OCI-LY1 (cell line): ENCODE measurements at regions not wholly inside any gene's neighbourhood (a gene's known extent, or its start where the extent isn't known, plus 50 kb on each side); places are given as distances from the start of the nearest gene placed in this dataset.

Experiments
- H2AFZ ChIP-seq: fragments of 200-600 bp; sonication (generic), shearing (Covaris generic); 2 replicates; pipeline ENCODE4 v1.6.0; 2014; ENCODE audit warnings: antibody characterized with exemption, mild to moderate bottlenecking, low read length
- H3F3A ChIP-seq: fragments of 200-600 bp; sonication (generic), shearing (Covaris generic); 2 replicates; pipeline ENCODE4 v1.6.0; 2014; ENCODE audit warnings: mild to moderate bottlenecking, antibody characterized with exemption, low read length, moderate library complexity; ENCODE audit not compliant: insufficient read depth
- H3K27ac ChIP-seq: fragments of 200-600 bp; sonication (generic); 2 replicates; pipeline ENCODE4 v1.5.1; 2014; ENCODE audit warnings: low read length, mixed run types, mild to moderate bottlenecking, low read depth; ENCODE audit not compliant: poor library complexity, severe bottlenecking
- H3K27me3 ChIP-seq: fragments of 200-600 bp; sonication (generic); 2 replicates; pipeline ENCODE4 v1.6.0; 2014; ENCODE audit warnings: antibody characterized with exemption, mild to moderate bottlenecking, low read length, moderate library complexity; ENCODE audit not compliant: insufficient read depth
- H3K36me3 ChIP-seq: fragments of 200-600 bp; sonication (generic); 2 replicates; pipeline ENCODE4 v1.6.1; 2014; ENCODE audit warnings: mild to moderate bottlenecking, antibody characterized with exemption, low read length, moderate library complexity, mixed read lengths; ENCODE audit not compliant: insufficient read depth
- H3K4me1 ChIP-seq: fragments of 200-600 bp; sonication (generic); 2 replicates; pipeline ENCODE4 v1.5.1; 2014; ENCODE audit warnings: mild to moderate bottlenecking, low read length, moderate library complexity; ENCODE audit not compliant: insufficient read depth, severe bottlenecking
- H3K4me2 ChIP-seq: fragments of 200-600 bp; sonication (generic), shearing (Covaris generic); 2 replicates; pipeline ENCODE4 v1.6.1; 2014; ENCODE audit warnings: low read length
- H3K4me3 ChIP-seq: fragments of 200-600 bp; sonication (generic); 2 replicates; pipeline ENCODE4 v1.5.1; 2014; ENCODE audit warnings: low read length, low read depth, mild to moderate bottlenecking, mixed read lengths; ENCODE audit not compliant: poor library complexity, severe bottlenecking
- H3K79me2 ChIP-seq: fragments of 200-600 bp; shearing (Covaris generic); 2 replicates; pipeline ENCODE4 v1.6.1; 2016; ENCODE audit warnings: mixed run types, low read length, mixed read lengths; ENCODE audit not compliant: insufficient read depth
- H3K9ac ChIP-seq: fragments of 200-600 bp; sonication (generic), shearing (Covaris generic); 2 replicates; pipeline ENCODE4 v1.6.1; 2014; ENCODE audit warnings: mild to moderate bottlenecking, low read length, mixed read lengths
- H3K9me2 ChIP-seq: fragments of 200-600 bp; sonication (generic), shearing (Covaris generic); 2 replicates; pipeline ENCODE4 v1.6.1; 2014; ENCODE audit warnings: low read depth, mild to moderate bottlenecking, low read length, mixed read lengths
- H3K9me3 ChIP-seq: fragments of 200-600 bp; shearing (Covaris generic); 2 replicates; pipeline ENCODE4 v1.6.1; 2014; ENCODE audit warnings: low read length, mixed read lengths
- H4K20me1 ChIP-seq: fragments of 200-600 bp; sonication (generic), shearing (Covaris generic); 2 replicates; pipeline ENCODE4 v1.6.0; 2016; ENCODE audit warnings: mild to moderate bottlenecking, low read length; ENCODE audit not compliant: insufficient read depth
- EZH2 ChIP-seq: fragments of 200-600 bp; sonication (generic), shearing (Covaris generic); IDR thresholded peaks from 2 replicates; pipeline ENCODE4 v1.8.0; 2017; ENCODE audit warnings: borderline replicate concordance, mixed run types, mild to moderate bottlenecking, antibody characterized with exemption, low read length, moderate library complexity, mixed read lengths
- TF ChIP-seq, protein P1 (sequence below): fragments of 200-600 bp; sonication (generic), shearing (Covaris generic); IDR thresholded peaks from 2 replicates; pipeline ENCODE4 v1.5.1; 2017; ENCODE audit warnings: mild to moderate bottlenecking, antibody characterized with exemption, low read length, moderate library complexity, mixed read lengths

DNA sequence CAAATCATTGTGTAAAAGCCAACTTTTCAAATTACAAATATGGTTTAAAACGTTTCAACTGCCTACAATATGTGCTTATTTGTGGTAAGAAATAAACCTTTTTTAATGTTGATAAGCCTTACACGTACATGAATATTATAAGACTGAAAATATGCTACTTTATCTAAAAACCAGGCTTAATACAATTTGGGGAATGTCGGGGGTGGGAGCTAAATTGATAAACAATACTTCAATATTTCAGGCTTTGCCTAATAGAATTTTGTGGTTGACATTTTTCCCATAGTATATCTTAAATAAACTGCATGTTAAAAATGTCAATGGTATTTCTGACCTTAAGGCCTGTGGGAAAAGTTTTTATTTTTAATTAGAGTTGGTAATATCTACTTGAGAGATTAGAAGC is 69.8 kb upstream of the SLIT2 start:
- H3K4me2 ChIP-seq, result no peak overlapping the region
- H2AFZ ChIP-seq, result no peak overlapping the region
- H3F3A ChIP-seq, result no peaks in the 10 kb centered on the region
- no peaks in the 10 kb centered on the region for H3K27me3 ChIP-seq
- H3K9ac ChIP-seq, result no peak overlapping the region
- H3K79me2 ChIP-seq, result no peaks in the 10 kb centered on the region
- no peaks in the 10 kb centered on the region for H3K9me3 ChIP-seq
- H4K20me1 ChIP-seq, result no peaks in the 10 kb centered on the region
- TF ChIP-seq, protein P1, sequence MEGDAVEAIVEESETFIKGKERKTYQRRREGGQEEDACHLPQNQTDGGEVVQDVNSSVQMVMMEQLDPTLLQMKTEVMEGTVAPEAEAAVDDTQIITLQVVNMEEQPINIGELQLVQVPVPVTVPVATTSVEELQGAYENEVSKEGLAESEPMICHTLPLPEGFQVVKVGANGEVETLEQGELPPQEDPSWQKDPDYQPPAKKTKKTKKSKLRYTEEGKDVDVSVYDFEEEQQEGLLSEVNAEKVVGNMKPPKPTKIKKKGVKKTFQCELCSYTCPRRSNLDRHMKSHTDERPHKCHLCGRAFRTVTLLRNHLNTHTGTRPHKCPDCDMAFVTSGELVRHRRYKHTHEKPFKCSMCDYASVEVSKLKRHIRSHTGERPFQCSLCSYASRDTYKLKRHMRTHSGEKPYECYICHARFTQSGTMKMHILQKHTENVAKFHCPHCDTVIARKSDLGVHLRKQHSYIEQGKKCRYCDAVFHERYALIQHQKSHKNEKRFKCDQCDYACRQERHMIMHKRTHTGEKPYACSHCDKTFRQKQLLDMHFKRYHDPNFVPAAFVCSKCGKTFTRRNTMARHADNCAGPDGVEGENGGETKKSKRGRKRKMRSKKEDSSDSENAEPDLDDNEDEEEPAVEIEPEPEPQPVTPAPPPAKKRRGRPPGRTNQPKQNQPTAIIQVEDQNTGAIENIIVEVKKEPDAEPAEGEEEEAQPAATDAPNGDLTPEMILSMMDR, result no peak
- TF ChIP-seq EZH2, result no peak
- H3K36me3 ChIP-seq, result no peaks in the 10 kb centered on the region
- no peak overlapping the region for H3K4me3 ChIP-seq
- no peak overlapping the region for H3K27ac ChIP-seq
- no peaks in the 10 kb centered on the region for H3K9me2 ChIP-seq
- H3K4me1 ChIP-seq, result no peaks in the 10 kb centered on the region

DNA sequence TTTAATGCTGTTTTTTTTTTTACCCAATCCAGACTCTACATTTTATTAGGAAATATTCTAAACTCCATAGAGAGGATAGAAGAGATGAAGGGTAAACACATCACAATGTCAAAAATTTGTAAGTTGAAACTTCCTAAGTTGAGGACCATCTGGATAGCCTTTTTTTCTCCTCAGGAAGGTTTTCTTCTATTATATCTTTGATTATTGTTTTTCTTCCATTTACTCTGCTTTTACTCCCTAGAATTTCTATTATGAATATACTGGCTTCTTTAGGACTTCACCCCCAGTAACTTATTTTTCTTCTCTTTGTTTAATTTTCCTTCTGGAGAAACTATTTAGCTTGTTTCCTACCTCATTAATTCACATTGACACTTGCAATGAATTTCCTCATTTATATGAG is 71.2 kb upstream of the SLIT2 start:
- Histone ChIP-seq H3K36me3 (no peaks in the 10 kb centered on the region), H3K4me3 (no peak overlapping the region), H3K9ac (no peak overlapping the region), H2AFZ (no peak overlapping the region), H3F3A (no peaks in the 10 kb centered on the region), H3K4me1 (no peaks in the 10 kb centered on the region), H3K4me2 (no peak overlapping the region), H3K27ac (no peak overlapping the region), H3K9me3 (no peaks in the 10 kb centered on the region), H4K20me1 (no peaks in the 10 kb centered on the region), H3K27me3 (no peaks in the 10 kb centered on the region), H3K9me2 (no peaks in the 10 kb centered on the region), H3K79me2 (no peaks in the 10 kb centered on the region)
- no peak for TF ChIP-seq EZH2
- TF ChIP-seq, protein P1, result no peak

DNA sequence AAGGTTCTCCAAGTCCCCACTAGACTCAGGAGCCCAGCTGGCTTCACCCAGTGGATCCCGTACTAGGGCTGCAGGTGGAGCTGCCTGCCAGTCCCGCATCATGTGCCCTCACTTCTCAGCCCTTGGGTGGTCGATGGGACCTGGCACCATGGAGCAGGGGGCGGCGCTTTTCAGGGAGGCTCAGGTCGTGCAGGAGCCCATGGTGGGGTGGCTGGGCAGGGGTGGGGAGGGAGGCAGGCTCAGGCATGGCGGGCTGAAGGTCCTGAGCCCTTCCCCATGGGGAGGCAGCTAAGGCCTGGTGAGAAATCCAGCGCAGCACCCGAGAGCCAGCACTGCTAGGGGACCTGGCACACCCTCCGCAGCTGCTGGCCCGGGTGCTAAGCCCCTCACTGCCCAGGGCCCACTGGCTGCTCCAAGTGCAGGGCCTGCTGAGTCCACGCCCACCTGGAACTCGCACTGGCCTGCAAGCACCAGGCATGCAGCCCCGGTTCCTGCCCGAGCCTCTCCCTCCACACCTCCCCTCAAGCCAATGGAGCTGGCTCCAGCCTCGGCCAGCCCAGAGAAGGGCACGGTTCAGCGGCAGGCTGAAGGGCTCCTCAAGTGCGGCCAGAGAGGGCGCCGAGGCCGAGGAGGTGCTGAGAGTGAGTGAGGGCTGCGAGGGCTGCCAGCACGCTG is 72.7 kb upstream of the SLIT2 start:
- TF ChIP-seq, protein P1, result no peak
- no peak for TF ChIP-seq EZH2
- Histone ChIP-seq H3K9me3 (no peaks in the 10 kb centered on the region), H3K4me2 (no peak overlapping the region), H4K20me1 (no peaks in the 10 kb centered on the region), H3K79me2 (no peaks in the 10 kb centered on the region), H3K27me3 (no peaks in the 10 kb centered on the region), H3K9ac (no peak overlapping the region), H3K9me2 (no peaks in the 10 kb centered on the region), H2AFZ (no peak overlapping the region), H3K36me3 (no peaks in the 10 kb centered on the region), H3K4me3 (no peak overlapping the region), H3F3A (no peaks in the 10 kb centered on the region), H3K27ac (no peak overlapping the region), H3K4me1 (no peaks in the 10 kb centered on the region)
